Activated CD4-positive, alpha-beta memory T cell treated with anti-CD3 and anti-CD28 coated beads for 36 hours (primary cell): ENCODE measurements at regions not wholly inside any gene's neighbourhood (a gene's known extent, or its start where the extent isn't known, plus 50 kb on each side); places are given as distances from the start of the nearest gene placed in this dataset.

Experiments used
- CTCF ChIA-PET: fragments of 350-600 bp; sonication (Branson Sonifier 250); formaldehyde crosslinking; loops from one replicate; lab custom pipeline; 2021; ENCODE audit warnings: antibody characterized with exemption, inconsistent platforms; lab: Charles Lee
- POLR2A ChIA-PET: fragments of 350-600 bp; sonication (Branson Sonifier 250); formaldehyde crosslinking; loops from one replicate; lab custom pipeline; 2021; ENCODE audit warnings: antibody characterized with exemption; lab: Charles Lee
- DNase-seq: peaks from one replicate; pipeline ENCODE4 v3.0.0-alpha.2; 2020
- H3K27ac Mint-ChIP-seq: one replicate; pipeline ENCODE4 v1.8.0; 2021; ENCODE audit warnings: mixed read lengths
- H3K27me3 Mint-ChIP-seq: one replicate; pipeline ENCODE4 v1.8.0; 2021; ENCODE audit warnings: mixed read lengths
- H3K36me3 Mint-ChIP-seq: one replicate; pipeline ENCODE4 v1.8.0; 2021; ENCODE audit warnings: mixed read lengths
- H3K4me1 Mint-ChIP-seq: one replicate; pipeline ENCODE4 v1.8.0; 2021; ENCODE audit warnings: low read depth, mixed read lengths
- H3K4me3 Mint-ChIP-seq: one replicate; pipeline ENCODE4 v1.8.0; 2021; ENCODE audit warnings: mild to moderate bottlenecking, mixed read lengths
- H3K9me3 Mint-ChIP-seq: one replicate; pipeline ENCODE4 v1.8.0; 2021; ENCODE audit warnings: mixed read lengths
- intact Hi-C: fragments of 100-400 bp; cut with micrococcal nuclease; formaldehyde crosslinking; loops from one replicate; pipeline ENCODE4 v1.15.1; 2023

DNA sequence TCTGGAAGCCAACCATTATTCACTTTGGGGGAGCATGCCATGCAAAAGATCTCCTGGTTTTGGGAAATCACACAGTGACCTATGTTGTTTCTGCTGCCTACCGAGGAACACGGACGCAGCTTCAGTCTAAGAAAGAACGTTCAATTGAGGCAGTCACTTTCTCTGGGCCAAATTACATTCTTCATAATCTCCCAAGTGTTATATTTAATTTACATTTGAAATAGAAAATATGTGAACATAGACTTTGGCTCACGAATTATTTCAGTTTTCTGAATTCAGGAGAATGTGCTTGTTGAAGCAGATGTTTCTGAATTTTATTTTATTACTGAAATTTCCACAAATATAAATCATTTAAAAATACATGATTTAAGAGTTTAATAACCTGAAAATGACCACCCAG lies 93.6 kb upstream of the KCNJ16 start:
- POLR2A ChIA-PET: no interaction called here
- CTCF ChIA-PET: no interaction called here
- peaks cover 3% of the 10 kb centered on the region for H3K27me3 Mint-ChIP-seq
- DNase-seq: no peak
- no peaks in the 10 kb centered on the region for H3K9me3 Mint-ChIP-seq
- no peak overlapping the region for H3K4me3 Mint-ChIP-seq
- no peaks in the 10 kb centered on the region for H3K4me1 Mint-ChIP-seq
- intact Hi-C loops: no loop called here
- H3K27ac Mint-ChIP-seq: no peak overlapping the region
- no peaks in the 10 kb centered on the region for H3K36me3 Mint-ChIP-seq

DNA sequence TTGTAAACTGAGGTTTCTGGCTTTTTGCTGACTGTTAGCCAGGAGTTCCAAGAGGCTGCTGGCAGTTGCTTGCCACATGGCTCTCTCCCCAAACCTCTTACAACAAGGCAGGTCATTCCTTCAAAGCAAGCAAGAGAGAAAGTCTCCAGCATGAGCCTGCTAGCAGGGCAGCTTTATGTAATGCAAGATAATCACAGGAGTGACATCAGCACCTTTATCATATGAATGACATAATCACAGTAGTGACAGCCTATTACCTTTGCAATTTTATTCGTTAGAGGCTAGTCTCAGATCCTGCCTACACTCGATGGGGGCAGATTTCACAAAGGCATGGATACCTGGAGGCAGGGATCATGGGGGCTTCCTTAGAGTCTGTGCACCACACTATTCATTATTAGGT lies 79.5 kb upstream of the KCNJ16 start:
- DNase-seq: no peak
- H3K27me3 Mint-ChIP-seq: peaks cover 2% of the 10 kb centered on the region
- H3K36me3 Mint-ChIP-seq: no peaks in the 10 kb centered on the region
- H3K9me3 Mint-ChIP-seq: no peaks in the 10 kb centered on the region
- intact Hi-C loops: no loop called here
- no peak overlapping the region for H3K4me3 Mint-ChIP-seq
- H3K4me1 Mint-ChIP-seq: no peaks in the 10 kb centered on the region
- CTCF ChIA-PET: no interaction called here
- POLR2A ChIA-PET: no interaction called here
- no peak overlapping the region for H3K27ac Mint-ChIP-seq

DNA sequence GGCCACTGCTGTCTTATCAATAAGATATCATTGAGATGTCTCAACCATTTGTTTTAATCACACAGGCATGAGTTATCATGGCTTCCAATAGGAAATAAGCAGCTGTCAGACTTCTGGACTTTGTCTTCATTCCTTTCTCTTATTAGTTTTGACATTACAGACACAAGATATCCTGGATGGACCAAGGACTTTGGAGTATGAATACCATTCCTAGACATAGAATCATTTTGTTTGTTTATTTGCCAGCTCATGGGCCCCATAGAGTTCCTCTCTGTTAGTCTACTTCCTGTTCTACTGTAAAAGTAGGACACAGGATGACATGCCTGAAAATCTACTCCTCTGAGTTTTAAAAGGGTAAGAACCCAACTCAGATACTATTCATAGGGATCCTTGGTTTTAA lies 77.7 kb upstream of the KCNJ16 start:
- Mint-ChIP-seq H3K36me3 (no peaks in the 10 kb centered on the region), H3K27ac (no peak overlapping the region), H3K4me1 (no peaks in the 10 kb centered on the region), H3K9me3 (no peaks in the 10 kb centered on the region), H3K27me3 (no peaks in the 10 kb centered on the region), H3K4me3 (no peak overlapping the region)
- POLR2A ChIA-PET: no interaction called here
- CTCF ChIA-PET: no interaction called here
- DNase-seq: no peak
- intact Hi-C loops: no loop called here

DNA sequence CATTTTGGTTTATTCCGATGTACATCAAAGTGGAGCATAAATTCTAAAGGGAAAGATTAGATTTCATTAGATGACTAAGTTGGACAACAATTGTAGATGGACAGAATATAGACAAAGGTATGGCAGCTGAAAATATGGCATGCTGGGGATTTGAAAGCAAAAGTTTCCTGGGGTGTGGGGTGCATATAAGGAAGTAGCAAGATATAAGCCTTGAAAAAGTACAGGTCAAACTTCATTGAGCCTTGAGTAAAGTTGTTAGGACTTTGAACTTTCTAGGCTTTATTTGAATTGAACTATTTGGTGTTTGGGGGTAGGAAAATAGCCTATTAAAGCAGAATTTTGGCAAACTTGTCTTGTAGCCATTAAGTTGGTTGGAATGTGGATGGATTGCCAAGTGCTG lies 75.8 kb upstream of the KCNJ16 start:
- Mint-ChIP-seq H3K27me3 (no peaks in the 10 kb centered on the region), H3K9me3 (no peaks in the 10 kb centered on the region), H3K4me3 (no peak overlapping the region), H3K27ac (no peak overlapping the region), H3K4me1 (no peaks in the 10 kb centered on the region), H3K36me3 (no peaks in the 10 kb centered on the region)
- intact Hi-C loops: no loop called here
- DNase-seq: no peak
- POLR2A ChIA-PET: no interaction called here
- CTCF ChIA-PET: no interaction called here

DNA sequence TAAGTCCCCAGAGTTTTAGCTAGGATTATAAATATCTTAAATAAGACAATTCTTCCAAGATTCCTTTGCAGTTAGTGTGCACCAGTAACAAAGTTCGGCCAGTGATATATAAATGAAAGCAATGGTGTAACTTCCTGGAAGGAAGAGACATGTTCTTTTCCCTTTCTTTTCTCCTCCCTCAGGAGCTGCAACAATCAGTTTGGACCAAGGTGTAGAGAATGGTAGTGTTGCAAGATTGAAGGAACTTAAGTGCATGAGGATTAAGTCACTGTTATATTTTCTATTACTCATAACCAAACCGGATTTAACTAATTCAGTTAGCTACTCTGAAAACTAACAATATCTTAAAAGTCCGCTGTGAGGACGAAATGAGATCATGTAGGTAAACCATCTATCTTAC lies 68.9 kb upstream of the KCNJ16 start:
- intact Hi-C loops: no loop called here
- ChIA-PET POLR2A (no interaction called here), CTCF (no interaction called here)
- DNase-seq: no peak
- no peak overlapping the region for H3K27ac Mint-ChIP-seq
- no peaks in the 10 kb centered on the region for H3K36me3 Mint-ChIP-seq
- peaks cover 5% of the 10 kb centered on the region for H3K27me3 Mint-ChIP-seq
- H3K9me3 Mint-ChIP-seq: no peaks in the 10 kb centered on the region
- H3K4me1 Mint-ChIP-seq: no peaks in the 10 kb centered on the region
- H3K4me3 Mint-ChIP-seq: no peak overlapping the region

DNA sequence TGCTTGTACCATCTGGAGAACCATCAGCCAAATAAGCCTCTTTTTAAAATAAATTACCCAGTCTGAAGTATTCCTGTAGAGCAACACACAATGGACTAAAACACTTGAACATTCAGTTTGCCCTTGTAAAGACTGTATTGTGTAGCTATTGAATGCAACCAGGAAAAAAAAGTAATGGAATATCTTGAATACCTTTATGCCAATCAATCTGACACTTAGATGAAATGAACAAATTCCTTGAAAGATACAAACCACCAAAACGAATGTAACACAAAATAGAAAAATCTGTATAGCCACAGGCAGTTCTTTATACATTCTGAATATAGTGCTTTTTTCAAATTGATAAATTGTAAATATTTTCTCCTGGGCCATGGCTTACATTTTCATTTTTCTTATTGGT lies 63.3 kb upstream of the KCNJ16 start:
- Mint-ChIP-seq H3K27me3 (peaks cover 5% of the 10 kb centered on the region), H3K4me3 (no peak overlapping the region), H3K36me3 (no peaks in the 10 kb centered on the region), H3K27ac (no peak overlapping the region), H3K4me1 (no peaks in the 10 kb centered on the region), H3K9me3 (no peaks in the 10 kb centered on the region)
- intact Hi-C loops: no loop called here
- DNase-seq: no peak
- ChIA-PET CTCF (no interaction called here), POLR2A (no interaction called here)

DNA sequence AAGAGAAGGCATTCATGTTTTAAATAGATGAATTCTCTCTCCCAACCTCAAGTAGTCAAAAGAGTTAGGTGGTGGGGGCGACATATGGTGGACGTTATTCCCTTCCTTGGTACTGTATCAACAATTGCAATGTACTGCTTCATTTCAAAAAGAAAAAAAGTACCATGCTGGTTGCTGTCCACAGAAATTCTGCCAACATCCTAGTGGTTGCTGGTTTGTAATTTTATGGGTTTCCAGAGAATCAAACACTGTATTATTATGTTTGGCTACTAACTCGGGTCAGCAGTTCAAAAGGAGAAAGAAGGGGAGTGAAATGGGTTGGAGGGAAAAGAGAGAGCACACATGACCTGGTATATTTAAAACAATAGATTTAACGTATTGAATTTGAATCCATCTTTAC lies 61.1 kb upstream of the KCNJ16 start:
- no peak for DNase-seq
- intact Hi-C loops: no loop called here
- Mint-ChIP-seq H3K4me3 (no peak overlapping the region), H3K27me3 (no peaks in the 10 kb centered on the region), H3K9me3 (no peaks in the 10 kb centered on the region), H3K27ac (no peak overlapping the region), H3K36me3 (no peaks in the 10 kb centered on the region), H3K4me1 (no peaks in the 10 kb centered on the region)
- CTCF ChIA-PET: no interaction called here
- POLR2A ChIA-PET: no interaction called here

DNA sequence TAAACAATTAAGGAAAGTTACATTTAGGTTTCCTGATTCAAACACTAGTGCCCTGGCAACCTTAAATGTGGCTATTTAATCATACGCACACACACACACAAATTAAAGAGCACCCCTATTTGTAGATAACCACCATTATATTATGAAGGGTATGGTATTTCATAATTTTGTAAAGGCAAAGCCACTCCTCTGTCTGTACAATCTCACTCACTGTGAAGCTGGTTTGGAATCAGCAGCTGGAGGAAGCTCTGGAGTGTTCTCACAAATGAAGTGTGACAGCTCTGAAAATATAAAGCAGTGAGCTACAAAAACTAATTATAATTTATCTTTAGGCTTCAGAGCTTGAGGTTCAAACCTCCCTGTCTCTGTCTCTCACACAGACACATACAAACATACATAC lies 57.9 kb upstream of the KCNJ16 start:
- Mint-ChIP-seq H3K9me3 (no peaks in the 10 kb centered on the region), H3K4me1 (no peaks in the 10 kb centered on the region), H3K36me3 (no peaks in the 10 kb centered on the region), H3K4me3 (no peak overlapping the region), H3K27ac (no peak overlapping the region), H3K27me3 (no peaks in the 10 kb centered on the region)
- no peak for DNase-seq
- ChIA-PET CTCF (no interaction called here), POLR2A (no interaction called here)
- intact Hi-C loops: no loop called here

DNA sequence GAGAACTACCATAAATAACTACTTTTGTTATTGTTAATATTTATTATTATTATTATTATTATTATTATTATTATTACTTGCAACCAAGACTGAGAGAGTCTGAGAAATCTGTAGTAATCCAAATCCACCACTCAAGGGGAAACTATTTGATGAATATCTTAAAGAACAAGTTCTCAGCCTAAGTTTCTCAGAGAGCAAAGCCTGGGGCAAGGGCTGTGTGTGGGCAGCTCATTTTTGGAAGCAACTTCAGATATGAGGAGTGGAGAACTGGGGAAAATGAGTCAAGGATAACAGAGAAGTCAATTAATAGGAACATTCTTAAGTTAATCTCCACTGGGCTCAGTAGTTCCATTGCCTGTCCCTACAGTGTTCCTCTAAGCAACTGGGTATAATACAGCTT lies 57.1 kb upstream of the KCNJ16 start:
- POLR2A ChIA-PET: no interaction called here
- Mint-ChIP-seq H3K36me3 (no peaks in the 10 kb centered on the region), H3K27me3 (no peaks in the 10 kb centered on the region), H3K4me1 (no peaks in the 10 kb centered on the region), H3K9me3 (no peaks in the 10 kb centered on the region), H3K27ac (no peak overlapping the region), H3K4me3 (no peak overlapping the region)
- CTCF ChIA-PET: no interaction called here
- intact Hi-C loops: no loop called here
- no peak for DNase-seq

DNA sequence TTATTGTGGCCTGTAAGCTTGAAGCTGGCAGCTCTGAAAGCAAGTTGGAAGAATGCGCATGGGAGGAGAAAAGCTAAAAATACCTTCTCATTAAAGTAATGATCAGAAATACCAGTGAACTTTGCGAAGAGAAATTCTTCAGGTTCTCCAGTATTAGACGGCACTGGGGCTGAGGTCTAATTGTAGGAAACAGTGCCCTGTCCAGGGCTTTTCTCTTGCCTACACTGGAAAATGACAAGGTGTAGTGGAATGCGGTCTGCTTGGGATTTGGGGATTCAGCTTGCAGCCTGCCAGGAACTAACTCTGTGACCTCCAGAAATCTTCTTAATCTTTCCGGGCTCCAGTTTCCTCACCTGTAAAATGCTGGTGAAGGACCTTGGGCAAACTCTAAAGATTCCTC lies 53.3 kb upstream of the KCNJ16 start:
- Mint-ChIP-seq H3K4me3 (no peak overlapping the region), H3K36me3 (no peaks in the 10 kb centered on the region), H3K9me3 (no peaks in the 10 kb centered on the region), H3K4me1 (no peaks in the 10 kb centered on the region), H3K27me3 (no peaks in the 10 kb centered on the region), H3K27ac (no peak overlapping the region)
- ChIA-PET CTCF (no interaction called here), POLR2A (no interaction called here)
- intact Hi-C loops: no loop called here
- DNase-seq: no peak

DNA sequence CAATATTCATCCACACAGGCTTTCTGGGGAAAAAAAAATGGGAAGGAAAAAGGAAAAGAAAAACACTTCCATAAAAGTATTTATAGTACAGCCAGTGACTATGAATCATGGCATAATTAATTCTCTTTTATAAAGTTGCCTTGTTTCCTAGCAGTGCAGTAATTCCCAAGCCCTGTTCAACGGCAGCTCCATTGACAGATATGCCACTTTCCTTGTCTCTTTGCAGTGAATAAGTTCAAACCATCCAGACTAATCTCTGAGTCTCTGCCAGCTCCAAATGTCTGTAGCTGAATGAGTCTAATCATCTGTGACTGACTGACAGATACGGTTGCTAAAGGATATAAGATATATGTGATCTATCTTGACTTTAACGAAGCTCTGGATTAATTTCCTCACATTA lies 52.9 kb upstream of the KCNJ16 start:
- H3K36me3 Mint-ChIP-seq: no peaks in the 10 kb centered on the region
- no peaks in the 10 kb centered on the region for H3K4me1 Mint-ChIP-seq
- ChIA-PET POLR2A (no interaction called here), CTCF (no interaction called here)
- no peak for DNase-seq
- intact Hi-C loops: no loop called here
- H3K27me3 Mint-ChIP-seq: no peaks in the 10 kb centered on the region
- H3K4me3 Mint-ChIP-seq: no peak overlapping the region
- no peak overlapping the region for H3K27ac Mint-ChIP-seq
- H3K9me3 Mint-ChIP-seq: no peaks in the 10 kb centered on the region

DNA sequence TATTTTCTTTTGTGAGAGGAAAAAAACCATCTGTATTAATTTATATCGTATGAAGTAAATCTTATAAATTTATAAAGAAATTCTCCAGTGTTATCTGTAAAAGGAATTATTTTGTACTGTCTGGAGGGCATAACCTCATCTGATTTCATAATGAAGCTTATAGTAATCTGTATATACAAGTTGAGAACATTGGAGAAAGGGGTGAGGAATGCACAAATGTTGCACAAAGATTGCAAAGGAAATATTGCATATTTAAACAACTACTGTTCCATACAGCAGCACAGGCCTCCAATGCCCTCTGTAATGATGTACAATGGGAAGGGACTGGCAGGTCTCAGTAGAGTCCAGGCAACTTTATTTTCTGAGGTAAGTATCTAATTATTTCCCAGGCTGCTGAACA lies 50.8 kb upstream of the KCNJ16 start:
- Mint-ChIP-seq H3K4me1 (no peaks in the 10 kb centered on the region), H3K27ac (no peak overlapping the region), H3K36me3 (no peaks in the 10 kb centered on the region), H3K9me3 (no peaks in the 10 kb centered on the region), H3K27me3 (no peaks in the 10 kb centered on the region), H3K4me3 (no peak overlapping the region)
- intact Hi-C loops: no loop called here
- ChIA-PET CTCF (no interaction called here), POLR2A (no interaction called here)
- no peak for DNase-seq
